ENCODE measurements at regions not wholly inside any gene's neighbourhood (a gene's known extent, or its start where the extent isn't known, plus 50 kb on each side); places are given as distances from the start of the nearest gene placed in this dataset.

DNA sequence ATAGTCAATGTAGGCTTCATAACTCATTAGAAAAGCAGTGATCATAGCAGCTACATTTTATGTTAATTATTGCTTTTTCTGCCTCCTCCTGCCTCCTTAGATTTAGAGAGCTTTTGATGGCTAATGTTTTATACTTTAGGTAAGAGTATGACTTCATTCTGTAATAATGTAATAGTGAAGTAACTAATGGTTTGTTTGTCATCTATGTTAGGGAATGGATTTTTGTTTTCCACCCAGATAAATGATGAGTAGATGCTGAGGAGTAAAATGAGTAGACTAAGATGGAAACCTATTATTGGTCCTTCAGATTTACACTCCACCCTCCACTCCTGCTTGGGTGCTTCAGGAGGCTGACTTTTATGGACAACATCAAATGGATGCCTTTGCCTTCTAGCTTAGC is 170.6 kb downstream of the CTH start:
- TF ChIP-seq, protein P1, sequence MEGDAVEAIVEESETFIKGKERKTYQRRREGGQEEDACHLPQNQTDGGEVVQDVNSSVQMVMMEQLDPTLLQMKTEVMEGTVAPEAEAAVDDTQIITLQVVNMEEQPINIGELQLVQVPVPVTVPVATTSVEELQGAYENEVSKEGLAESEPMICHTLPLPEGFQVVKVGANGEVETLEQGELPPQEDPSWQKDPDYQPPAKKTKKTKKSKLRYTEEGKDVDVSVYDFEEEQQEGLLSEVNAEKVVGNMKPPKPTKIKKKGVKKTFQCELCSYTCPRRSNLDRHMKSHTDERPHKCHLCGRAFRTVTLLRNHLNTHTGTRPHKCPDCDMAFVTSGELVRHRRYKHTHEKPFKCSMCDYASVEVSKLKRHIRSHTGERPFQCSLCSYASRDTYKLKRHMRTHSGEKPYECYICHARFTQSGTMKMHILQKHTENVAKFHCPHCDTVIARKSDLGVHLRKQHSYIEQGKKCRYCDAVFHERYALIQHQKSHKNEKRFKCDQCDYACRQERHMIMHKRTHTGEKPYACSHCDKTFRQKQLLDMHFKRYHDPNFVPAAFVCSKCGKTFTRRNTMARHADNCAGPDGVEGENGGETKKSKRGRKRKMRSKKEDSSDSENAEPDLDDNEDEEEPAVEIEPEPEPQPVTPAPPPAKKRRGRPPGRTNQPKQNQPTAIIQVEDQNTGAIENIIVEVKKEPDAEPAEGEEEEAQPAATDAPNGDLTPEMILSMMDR (IDR thresholded peaks at IDR 0.05), result no peak
- TF ChIP-seq POLR2A (IDR thresholded peaks at IDR 0.05), result no peak
